ENCODE measurements at regions not wholly inside any gene's neighbourhood (a gene's known extent, or its start where the extent isn't known, plus 50 kb on each side); places are given as distances from the start of the nearest gene placed in this dataset.

GRCh38 chr6:79776076-79776475, 144.9 kb downstream of the SH3BGRL2 start:
- no peak for DNase-seq (ENCODE audit: low read depth in 2 of 2)

GRCh38 chr6:79775222-79775621, 144.1 kb downstream of the SH3BGRL2 start:
- no peak for DNase-seq (ENCODE audit: low read depth in 2 of 2)

- no peak for DNase-seq (ENCODE audit: low read depth in 2 of 2)
Measured at GRCh38 chr6:79764747-79765146, 133.6 kb downstream of the SH3BGRL2 start.

- no peak for DNase-seq (ENCODE audit: low read depth in 2 of 2)
Measured at GRCh38 chr6:79763301-79763700, 132.2 kb downstream of the SH3BGRL2 start.

- DNase-seq (ENCODE audit: low read depth in 2 of 2), result no peak
Measured at GRCh38 chr6:79762370-79762769, 131.2 kb downstream of the SH3BGRL2 start.

GRCh38 chr6:79756496-79756895, 125.4 kb downstream of the SH3BGRL2 start:
- DNase-seq (ENCODE audit: low read depth in 2 of 2), result no peak

- no peak for DNase-seq (ENCODE audit: low read depth in 2 of 2)
Measured at GRCh38 chr6:79755967-79756366, 124.8 kb downstream of the SH3BGRL2 start.

Measured in stimulated activated CD8-positive, alpha-beta memory T cell treated with anti-CD3 and anti-CD28 coated beads, Interleukin-15, amount 100 ng/mL, for 4 hours (primary cell).